H1 (cell line): ENCODE measurements at regions not wholly inside any gene's neighbourhood (a gene's known extent, or its start where the extent isn't known, plus 50 kb on each side); places are given as distances from the start of the nearest gene placed in this dataset.

Experiments used
- CTCF ChIA-PET: fragments of 300-600 bp; sonication (Branson Sonifier 250); formaldehyde crosslinking; loops from one replicate; lab custom pipeline; 2021; ENCODE audit not compliant: partially characterized antibody; lab: Charles Lee
- POLR2A ChIA-PET: fragments of 300-600 bp; sonication (Branson Sonifier 250); formaldehyde crosslinking; loops from one replicate; lab custom pipeline; 2021; ENCODE audit warnings: inconsistent platforms; ENCODE audit not compliant: partially characterized antibody; lab: Charles Lee
- DNase-seq, 2 experiments: peaks; one replicate each; pipeline versions ENCODE4 v3.0.0 to v3.0.0-alpha.2; 2010 to 2022; ENCODE audit warnings: low spot score in 2 of 2, low read depth in 1 of 2, mixed read lengths in 1 of 2
- FAIRE-seq: peaks from 2 replicates; lab custom pipeline; 2011; peaks lifted over from hg19 to GRCh38; lab: Jason Lieb, UNC
- H2AFZ ChIP-seq: 2 replicates; pipeline ENCODE4 v1.8.1; 2012; ENCODE audit warnings: low read length, inconsistent platforms
- H2AK5ac ChIP-seq: 2 replicates; pipeline ENCODE4 v1.6.1; 2013; ENCODE audit warnings: low read depth, low read length
- H2BK120ac ChIP-seq: replicated peaks from 2 replicates; pipeline ENCODE3; 2013; ENCODE audit warnings: low read depth, low read length, inconsistent platforms
- H2BK12ac ChIP-seq: 2 replicates; pipeline ENCODE4 v1.6.1; 2013; ENCODE audit warnings: low read depth, low read length
- H2BK15ac ChIP-seq: 2 replicates; pipeline ENCODE4 v1.6.1; 2013; ENCODE audit warnings: low read length
- H2BK20ac ChIP-seq: 2 replicates; pipeline ENCODE4 v1.6.1; 2013; ENCODE audit warnings: low read length
- H2BK5ac ChIP-seq: 2 replicates; pipeline ENCODE4 v1.6.1; 2013; ENCODE audit warnings: low read depth, low read length
- H3K14ac ChIP-seq: 2 replicates; pipeline ENCODE4 v1.6.1; 2013; ENCODE audit warnings: inconsistent platforms; ENCODE audit not compliant: insufficient read length
- H3K18ac ChIP-seq: 2 replicates; pipeline ENCODE4 v1.6.1; 2013; ENCODE audit warnings: low read length; ENCODE audit errors: extremely low read depth
- H3K23ac ChIP-seq: 2 replicates; pipeline ENCODE4 v1.6.1; 2013; ENCODE audit warnings: inconsistent platforms; ENCODE audit not compliant: insufficient read length
- H3K23me2 ChIP-seq: 2 replicates; pipeline ENCODE4 v1.6.1; 2013; ENCODE audit warnings: low read depth, low read length
- H3K27ac ChIP-seq: 2 replicates; pipeline ENCODE4 v1.6.1; 2011; ENCODE audit warnings: low read depth, low read length, inconsistent platforms
- H3K27me3 ChIP-seq, 4 experiments: replicated peaks in 1 of 4; 1 replicate in 1 of 4; 2 replicates in 3 of 4; pipeline versions ENCODE4 v1.6.1 to v1.8.1; 2011 to 2013; ENCODE audit warnings: low read length in 3 of 4, mild to moderate bottlenecking in 3 of 4, inconsistent platforms in 2 of 4, mixed read lengths in 2 of 4, moderate library complexity in 1 of 4; ENCODE audit not compliant: control insufficient read depth in 3 of 4, insufficient read depth in 3 of 4; ENCODE audit errors: extremely low read depth in 1 of 4
- H3K36me3 ChIP-seq, 4 experiments: 2 replicates each; pipeline versions ENCODE4 v1.6.1 to v1.8.1; 2011 to 2013; ENCODE audit warnings: mild to moderate bottlenecking in 4 of 4, low read length in 3 of 4, moderate library complexity in 2 of 4, control low read depth in 1 of 4, inconsistent platforms in 1 of 4; ENCODE audit not compliant: insufficient read depth in 4 of 4, control insufficient read depth in 2 of 4
- H3K4ac ChIP-seq: replicated peaks from 2 replicates; pipeline ENCODE3; 2013; ENCODE audit warnings: low read length, low read depth, mixed read lengths, inconsistent platforms; ENCODE audit not compliant: insufficient read length
- H3K4me1 ChIP-seq, 4 experiments: replicated peaks in 1 of 4; 1 replicate in 1 of 4; 2 replicates in 3 of 4; pipeline versions ENCODE4 v1.6.1 to v1.8.1; 2011 to 2013; ENCODE audit warnings: low read length in 3 of 4, inconsistent platforms in 2 of 4, mixed read lengths in 1 of 4; ENCODE audit not compliant: insufficient read depth in 4 of 4, control insufficient read depth in 3 of 4
- H3K4me2 ChIP-seq, 2 experiments: 2 replicates each; pipeline versions ENCODE4 v1.6.1 to v1.8.1; 2011 to 2013; ENCODE audit warnings: low read depth in 2 of 2, low read length in 2 of 2, control low read depth in 1 of 2, inconsistent platforms in 1 of 2, mild to moderate bottlenecking in 1 of 2; ENCODE audit not compliant: insufficient read depth in 1 of 2
- H3K4me3 ChIP-seq, 4 experiments: fragments of 200-600, 300-600 bp in 1 of 4; sonication (generic), shearing (Covaris generic), sonication (Bioruptor Twin) in 1 of 4; 2 replicates each; pipeline versions ENCODE4 v1.5.1 to v1.8.1; 2011 to 2016; ENCODE audit warnings: low read length in 4 of 4, low read depth in 3 of 4, control low read depth in 2 of 4, inconsistent platforms in 2 of 4, mild to moderate bottlenecking in 2 of 4, mixed read lengths in 1 of 4, moderate library complexity in 1 of 4; ENCODE audit not compliant: insufficient read depth in 2 of 4; ENCODE audit errors: extremely low read depth in 1 of 4
- H3K56ac ChIP-seq: replicated peaks from 2 replicates; pipeline ENCODE3; 2013; ENCODE audit warnings: low read depth, mild to moderate bottlenecking, mixed read lengths, low read length, inconsistent platforms; ENCODE audit not compliant: insufficient read length
- H3K79me1 ChIP-seq: 2 replicates; pipeline ENCODE4 v1.6.1; 2013; ENCODE audit warnings: low read depth, low read length, control low read depth
- H3K79me2 ChIP-seq, 2 experiments: 2 replicates each; pipeline versions ENCODE4 v1.6.1 to v1.8.1; 2012 to 2013; ENCODE audit warnings: low read length in 2 of 2, mild to moderate bottlenecking in 2 of 2, inconsistent platforms in 1 of 2; ENCODE audit not compliant: insufficient read depth in 2 of 2, control insufficient read depth in 1 of 2
- H3K9ac ChIP-seq, 4 experiments: replicated peaks in 1 of 4; 1 replicate in 1 of 4; 2 replicates in 3 of 4; pipeline versions ENCODE4 v1.6.1 to v1.8.1; 2011 to 2013; ENCODE audit warnings: low read depth in 3 of 4, low read length in 3 of 4, control low read depth in 2 of 4, mild to moderate bottlenecking in 2 of 4, moderate library complexity in 2 of 4, inconsistent platforms in 1 of 4; ENCODE audit errors: extremely low read depth in 1 of 4
- H3K9me3 ChIP-seq, 2 experiments: 2 replicates each; pipeline versions ENCODE4 v1.6.1 to v1.8.1; 2012 to 2013; ENCODE audit warnings: mild to moderate bottlenecking in 2 of 2, moderate library complexity in 2 of 2, control low read depth in 1 of 2, inconsistent platforms in 1 of 2, low read depth in 1 of 2, low read length in 1 of 2, mixed read lengths in 1 of 2; ENCODE audit not compliant: insufficient read depth in 2 of 2
- H4K20me1 ChIP-seq, 2 experiments: replicated peaks in 1 of 2; 2 replicates each; pipeline versions ENCODE3 to v1.8.1; 2011 to 2013; ENCODE audit warnings: inconsistent platforms in 2 of 2, low read length in 2 of 2, mild to moderate bottlenecking in 1 of 2; ENCODE audit not compliant: insufficient read depth in 2 of 2, control insufficient read depth in 1 of 2
- H4K5ac ChIP-seq: 2 replicates; pipeline ENCODE4 v1.6.1; 2013; ENCODE audit warnings: low read length, low read depth, mixed read lengths, inconsistent platforms; ENCODE audit not compliant: insufficient read length
- H4K8ac ChIP-seq: 2 replicates; pipeline ENCODE4 v1.8.0; 2013; ENCODE audit warnings: mild to moderate bottlenecking, moderate library complexity, low read length, inconsistent platforms; ENCODE audit not compliant: insufficient read depth; ENCODE audit errors: extremely low read depth
- H4K91ac ChIP-seq: replicated peaks from 2 replicates; pipeline ENCODE3; 2013; ENCODE audit warnings: low read length, mixed read lengths, inconsistent platforms; ENCODE audit not compliant: insufficient read length
- CEBPB ChIP-seq: IDR thresholded peaks from 2 replicates; pipeline ENCODE4 v1.6.1; 2012; ENCODE audit warnings: low read depth, low read length
- CHD2 ChIP-seq: IDR thresholded peaks from 2 replicates; pipeline ENCODE4 v1.6.1; 2012; ENCODE audit warnings: low read length, improper control_type of control experiment
- CREB1 ChIP-seq: IDR thresholded peaks from 2 replicates; pipeline ENCODE4 v1.6.1; 2012; ENCODE audit warnings: inconsistent platforms
- POLR2A ChIP-seq, 2 experiments: IDR thresholded peaks; 1 replicate in 1 of 2; 2 replicates in 1 of 2; pipeline ENCODE4 v1.6.1; 2011; ENCODE audit warnings: low read depth in 2 of 2, low read length in 2 of 2, mild to moderate bottlenecking in 2 of 2; ENCODE audit errors: control extremely low read depth in 1 of 2
- POLR2AphosphoS5 ChIP-seq: IDR thresholded peaks from 2 replicates; pipeline ENCODE4 v1.6.1; 2011; ENCODE audit warnings: low read depth, low read length
- POU5F1 ChIP-seq: IDR thresholded peaks from 2 replicates; pipeline ENCODE4 v1.6.1; 2011; ENCODE audit warnings: low read depth, mild to moderate bottlenecking, low read length, moderate library complexity
- RAD21 ChIP-seq, 2 experiments: IDR thresholded peaks in 1 of 2; conservative IDR thresholded peaks in 1 of 2; 2 replicates each; pipeline ENCODE4 v1.6.1; 2011; ENCODE audit warnings: low read depth in 2 of 2, low read length in 2 of 2, improper control_type of control experiment in 1 of 2, inconsistent platforms in 1 of 2, mild to moderate bottlenecking in 1 of 2, moderate library complexity in 1 of 2
- SUZ12 ChIP-seq: fragments of 200-600 bp; sonication (generic); IDR thresholded peaks from 2 replicates; pipeline ENCODE4 v1.6.1; 2012; ENCODE audit warnings: mild to moderate bottlenecking, inconsistent platforms, low read length, moderate library complexity, mixed read lengths
- TAF1 ChIP-seq: IDR thresholded peaks from 2 replicates; pipeline ENCODE4 v1.6.1; 2011; ENCODE audit warnings: mild to moderate bottlenecking, low read depth, low read length
- TBP ChIP-seq: IDR thresholded peaks from 2 replicates; pipeline ENCODE4 v1.6.1; 2011; ENCODE audit warnings: low read depth, low read length, improper control_type of control experiment
- TEAD4 ChIP-seq: IDR thresholded peaks from 2 replicates; pipeline ENCODE4 v1.6.1; 2012; ENCODE audit warnings: low read depth, low read length, inconsistent platforms, mixed read lengths
- YY1 ChIP-seq: IDR thresholded peaks from 2 replicates; pipeline ENCODE4 v1.6.1; 2011; ENCODE audit warnings: low read depth, mild to moderate bottlenecking, low read length
- ZNF274 ChIP-seq: IDR thresholded peaks from 2 replicates; pipeline ENCODE4 v1.7.0; 2012; ENCODE audit warnings: low read length, borderline replicate concordance; ENCODE audit errors: extremely low read depth
- WGBS, 2 experiments: shearing (Covaris generic) in 1 of 2; methylation state at CpG; one replicate each; pipeline versions ENCODE4 v1.1.6 to v1.1.7; 2013 to 2015; ENCODE audit warnings: low lambda C conversion rate in 2 of 2, mixed read lengths in 2 of 2, inconsistent platforms in 1 of 2, low coverage in 1 of 2, missing lambda C conversion rate in 1 of 2; ENCODE audit not compliant: insufficient replicate concordance in 2 of 2, insufficient coverage in 1 of 2, insufficient read length in 1 of 2; ENCODE audit errors: extremely low coverage in 1 of 2, missing lambda C conversion rate in 1 of 2; 5-methylcytosine and 5-hydroxymethylcytosine counted together

GRCh38 chr13:106796280-106797047, 228.5 kb upstream of the ARGLU1 start:
- H3K4ac ChIP-seq: no peak overlapping the region
- CTCF ChIA-PET: interaction anchor here (0.7 to 1.3 kb wide), 3 partner anchors 10 to 132 kb away, joined by 3 read pairs; no protein-coding TSS in a partner anchor
- H3K27me3 ChIP-seq: peaks cover 0 to 17% (median 13%) of the 10 kb centered on the region in 4 experiments; a peak in 4 of 7 replicates
- 0 out of 2 replicates have a peak, but pooled peaks cover 2% of the 10 kb centered on the region for H3K23me2 ChIP-seq
- H2BK12ac ChIP-seq: peak overlapping the region; percentile 98; the same call in 1 of the 2 replicates
- H3K14ac ChIP-seq: no peak overlapping the region
- peak overlapping the region in 3 of 4 experiments; percentile 63 to 82 (median 64); a peak in 6 of 7 replicates for H3K9ac ChIP-seq
- H3K9me3 ChIP-seq: no peaks in the 10 kb centered on the region
- no peaks in the 10 kb centered on the region for H3K79me2 ChIP-seq
- FAIRE-seq (peak; percentile 99), DNase-seq (peak; percentile 63 to 77)
- H3K27ac ChIP-seq: peak overlapping the region; percentile 92
- H2AFZ ChIP-seq: no peak overlapping the region
- no peaks in the 10 kb centered on the region for H3K79me1 ChIP-seq
- no peak overlapping the region for H4K8ac ChIP-seq
- no peak overlapping the region for H3K56ac ChIP-seq
- POLR2A ChIA-PET: interaction anchor here (0.6 to 1.4 kb wide), 12 partner anchors 9 to 1154 kb away, joined by 3 to 8 read pairs (median 4); partner anchors contain the start of gene ARGLU1
- H3K18ac ChIP-seq: no peak overlapping the region
- H4K5ac ChIP-seq: no peak overlapping the region
- 1% methylated on average over 16 of the region's 16 CpGs; no CpG with 5 or more reads in 1 of the 2 experiments for WGBS, 2 experiments
- H3K4me3 ChIP-seq: peak overlapping the region in 2 of 4 experiments; percentile 16 to 40; a peak in 3 of 8 replicates
- no peak overlapping the region for H2BK15ac ChIP-seq
- no peak overlapping the region for H3K23ac ChIP-seq
- H3K4me2 ChIP-seq: peak overlapping the region; percentile 56 to 83
- H2BK20ac ChIP-seq: peak overlapping the region; percentile 92
- no peaks in the 10 kb centered on the region for H4K20me1 ChIP-seq
- H4K91ac ChIP-seq: peak overlapping the region; percentile 63
- H2BK120ac ChIP-seq: peak overlapping the region; percentile 75
- no peak overlapping the region; the same call in 1 of the 2 replicates for H2AK5ac ChIP-seq
- H3K36me3 ChIP-seq: no peaks in the 10 kb centered on the region
- H2BK5ac ChIP-seq: peak overlapping the region; percentile 95
- H3K4me1 ChIP-seq: peaks cover 7 to 12% (median 10%) of the 10 kb centered on the region in 4 experiments
- TF ChIP-seq ZNF274: no peak
- 0 out of 2 replicates have a peak, but pooled peaks have one; percentile 3 for TF ChIP-seq CEBPB
- peak; percentile 95 for TF ChIP-seq TEAD4
- peak; percentile 38; the same call in 1 of the 2 replicates for TF ChIP-seq POU5F1
- peak; percentile 46 for TF ChIP-seq POLR2AphosphoS5
- TF ChIP-seq CREB1: peak; percentile 63
- TF ChIP-seq CHD2: peak; percentile 26
- TF ChIP-seq RAD21 (IDR thresholded peaks at IDR 0.05 in 1 of 2, conservative IDR thresholded peaks at IDR 0.05 in 1 of 2; ENCODE audit: low read depth in 2 of 2, low read length in 2 of 2): peak; percentile 20 to 25
- no peak for TF ChIP-seq SUZ12
- no peak for TF ChIP-seq YY1
- TF ChIP-seq POLR2A (IDR thresholded peaks at IDR 0.05; ENCODE audit: control extremely low read depth in 1 of 2, low read depth in 2 of 2, low read length in 2 of 2): peak; percentile 59 to 72
- peak; percentile 61; the same call in 1 of the 2 replicates for TF ChIP-seq TBP
- peak; percentile 52; the same call in 1 of the 2 replicates for TF ChIP-seq TAF1
